GM18867 (cell line): ENCODE measurements at regions not wholly inside any gene's neighbourhood (a gene's known extent, or its start where the extent isn't known, plus 50 kb on each side); places are given as distances from the start of the nearest gene placed in this dataset.
"Not testable (repeated sequence)": the region's sequence is repeated elsewhere in the genome, so short reads cannot be mapped to it uniquely, and the experiment has no call there.

Experiments used
- ATAC-seq: cut with Tn5 transposase; IDR thresholded peaks from one replicate; pipeline ENCODE4 v1.9.1; 2021; ENCODE audit warnings: mild to moderate bottlenecking, moderate library complexity; ENCODE audit not compliant: unreplicated experiment

- ATAC-seq = no peak
These were observed 409.5 kb upstream of the LMO3 start for GRCh38 chr12:17015501-17015900.

- ATAC-seq = not testable (repeated sequence)
These were observed 401.6 kb upstream of the LMO3 start for GRCh38 chr12:17007442-17008040.

- ATAC-seq = not testable (repeated sequence)
These were observed 392.6 kb upstream of the LMO3 start for GRCh38 chr12:16998538-16998937.

GRCh38 chr12:16984484-16984883 lies 378.5 kb upstream of the LMO3 start:
- ATAC-seq = peak; percentile 62

- no peak for ATAC-seq
These were observed 367.2 kb upstream of the LMO3 start for GRCh38 chr12:16972923-16973770.

- ATAC-seq = no peak
These were observed 356.9 kb upstream of the LMO3 start for GRCh38 chr12:16962889-16963288.

- peak; percentile 54 for ATAC-seq
These were observed 349.2 kb upstream of the LMO3 start for GRCh38 chr12:16955083-16955657.

- ATAC-seq = no peak
These were observed 344.1 kb upstream of the LMO3 start for GRCh38 chr12:16949871-16950667.

- ATAC-seq = no peak
These were observed 343.4 kb upstream of the LMO3 start for GRCh38 chr12:16949371-16949770.

GRCh38 chr12:16946704-16947103 lies 340.7 kb upstream of the LMO3 start:
- ATAC-seq = no peak

GRCh38 chr12:16939871-16940306 lies 333.9 kb upstream of the LMO3 start:
- peak; percentile 100 for ATAC-seq

GRCh38 chr12:16927259-16927658 lies 321.3 kb upstream of the LMO3 start:
- no peak for ATAC-seq

- no peak for ATAC-seq
These were observed 314.5 kb upstream of the LMO3 start for GRCh38 chr12:16920451-16920850.

- no peak for ATAC-seq
These were observed 313.6 kb upstream of the LMO3 start for GRCh38 chr12:16919551-16919950.

- no peak for ATAC-seq
These were observed 308.9 kb upstream of the LMO3 start for GRCh38 chr12:16914853-16915252.

- no peak for ATAC-seq
These were observed 308.0 kb upstream of the LMO3 start for GRCh38 chr12:16913832-16914490.

- no peak for ATAC-seq
These were observed 296.0 kb upstream of the LMO3 start for GRCh38 chr12:16901946-16902345.

- ATAC-seq = no peak
These were observed 287.5 kb upstream of the LMO3 start for GRCh38 chr12:16893426-16893825.

GRCh38 chr12:16891673-16892072 lies 285.7 kb upstream of the LMO3 start:
- ATAC-seq = no peak

- ATAC-seq = no peak
These were observed 278.9 kb upstream of the LMO3 start for GRCh38 chr12:16884819-16885218.

- ATAC-seq = peak; percentile 65
These were observed 278.1 kb upstream of the LMO3 start for GRCh38 chr12:16884056-16884455.
